ENCODE measurements at regions not wholly inside any gene's neighbourhood (a gene's known extent, or its start where the extent isn't known, plus 50 kb on each side); places are given as distances from the start of the nearest gene placed in this dataset.

DNA sequence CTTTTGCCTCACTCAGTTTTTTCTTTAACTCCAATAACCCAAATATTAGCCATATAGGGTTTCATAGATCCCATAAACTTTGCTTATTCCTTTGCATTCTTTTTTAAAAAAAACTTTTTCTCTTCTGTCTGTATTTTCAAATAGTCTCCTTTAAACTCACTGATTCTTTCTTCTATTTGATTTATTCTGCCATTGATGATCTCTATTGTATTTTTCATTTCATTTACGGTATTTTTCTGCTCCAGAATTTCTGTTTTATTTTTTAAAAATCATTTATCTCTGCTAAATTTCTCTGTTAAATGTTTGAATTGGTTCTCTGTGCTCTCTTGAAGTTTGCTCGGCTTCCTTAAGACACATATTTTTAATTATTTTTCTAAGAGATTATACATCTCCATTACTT lies 573.3 kb upstream of the MAN1A1 start:
- no peak overlapping the region for H3K4me3 ChIP-seq (replicated peaks in 1 of 3)
- no peaks in the 10 kb centered on the region for H3K36me3 ChIP-seq
- intact Hi-C loops (cut with DNase I): no loop called here
- H3K4me1 ChIP-seq: no peaks in the 10 kb centered on the region
- DNase-seq: no peak
- TF ChIP-seq, protein P1, sequence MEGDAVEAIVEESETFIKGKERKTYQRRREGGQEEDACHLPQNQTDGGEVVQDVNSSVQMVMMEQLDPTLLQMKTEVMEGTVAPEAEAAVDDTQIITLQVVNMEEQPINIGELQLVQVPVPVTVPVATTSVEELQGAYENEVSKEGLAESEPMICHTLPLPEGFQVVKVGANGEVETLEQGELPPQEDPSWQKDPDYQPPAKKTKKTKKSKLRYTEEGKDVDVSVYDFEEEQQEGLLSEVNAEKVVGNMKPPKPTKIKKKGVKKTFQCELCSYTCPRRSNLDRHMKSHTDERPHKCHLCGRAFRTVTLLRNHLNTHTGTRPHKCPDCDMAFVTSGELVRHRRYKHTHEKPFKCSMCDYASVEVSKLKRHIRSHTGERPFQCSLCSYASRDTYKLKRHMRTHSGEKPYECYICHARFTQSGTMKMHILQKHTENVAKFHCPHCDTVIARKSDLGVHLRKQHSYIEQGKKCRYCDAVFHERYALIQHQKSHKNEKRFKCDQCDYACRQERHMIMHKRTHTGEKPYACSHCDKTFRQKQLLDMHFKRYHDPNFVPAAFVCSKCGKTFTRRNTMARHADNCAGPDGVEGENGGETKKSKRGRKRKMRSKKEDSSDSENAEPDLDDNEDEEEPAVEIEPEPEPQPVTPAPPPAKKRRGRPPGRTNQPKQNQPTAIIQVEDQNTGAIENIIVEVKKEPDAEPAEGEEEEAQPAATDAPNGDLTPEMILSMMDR (IDR thresholded peaks at IDR 0.05): no peak
- TF ChIP-seq POLR2A (IDR thresholded peaks at IDR 0.05): no peak
- H3K27me3 ChIP-seq: no peaks in the 10 kb centered on the region
- H3K9me3 ChIP-seq: no peaks in the 10 kb centered on the region
- WGBS, 2 donors: 67% methylated on average over 2 of the region's 2 CpGs
- no peak overlapping the region for H3K27ac ChIP-seq

- no peak for TF ChIP-seq POLR2A (IDR thresholded peaks at IDR 0.05)
- TF ChIP-seq, protein P1 (IDR thresholded peaks at IDR 0.05): no peak
- Histone ChIP-seq H3K4me3 (replicated peaks in 1 of 3) (no peak overlapping the region), H3K27ac (no peak overlapping the region), H3K36me3 (no peaks in the 10 kb centered on the region), H3K27me3 (no peaks in the 10 kb centered on the region), H3K4me1 (no peaks in the 10 kb centered on the region), H3K9me3 (no peaks in the 10 kb centered on the region)
- DNase-seq: no peak
- intact Hi-C loops (cut with DNase I): no loop called here
These were observed 572.0 kb upstream of the MAN1A1 start for GRCh38 chr6:119921491-119922010.

DNA sequence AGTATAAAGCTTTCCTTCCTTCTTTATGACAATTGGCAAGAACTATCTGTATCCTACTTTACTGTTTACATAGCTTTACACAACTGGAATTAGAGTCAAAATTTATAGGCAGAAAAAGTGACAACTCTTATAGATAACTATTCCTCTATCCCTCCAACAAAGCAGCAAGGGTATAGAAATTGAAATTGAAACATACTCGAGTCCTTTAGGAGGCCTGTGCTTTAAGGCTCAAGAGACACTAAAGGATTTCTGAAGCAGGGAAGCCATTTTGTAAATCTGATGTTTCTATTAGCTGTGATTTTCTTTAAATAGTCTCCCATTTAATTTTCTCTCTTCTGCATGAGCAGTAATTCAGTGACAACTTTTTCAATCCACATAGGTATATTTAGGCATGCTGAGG lies 567.6 kb upstream of the MAN1A1 start:
- H3K27ac ChIP-seq: no peak overlapping the region
- intact Hi-C loops (cut with DNase I): no loop called here
- no peaks in the 10 kb centered on the region for H3K36me3 ChIP-seq
- no peak for DNase-seq
- no peak overlapping the region for H3K4me3 ChIP-seq (replicated peaks in 1 of 3)
- H3K4me1 ChIP-seq: no peaks in the 10 kb centered on the region
- no peaks in the 10 kb centered on the region for H3K27me3 ChIP-seq
- 94 to 98% methylated on average over 1 of the region's 1 CpG for WGBS, 2 donors
- TF ChIP-seq, protein P1 (IDR thresholded peaks at IDR 0.05): no peak
- no peak for TF ChIP-seq POLR2A (IDR thresholded peaks at IDR 0.05)
- no peaks in the 10 kb centered on the region for H3K9me3 ChIP-seq

DNA sequence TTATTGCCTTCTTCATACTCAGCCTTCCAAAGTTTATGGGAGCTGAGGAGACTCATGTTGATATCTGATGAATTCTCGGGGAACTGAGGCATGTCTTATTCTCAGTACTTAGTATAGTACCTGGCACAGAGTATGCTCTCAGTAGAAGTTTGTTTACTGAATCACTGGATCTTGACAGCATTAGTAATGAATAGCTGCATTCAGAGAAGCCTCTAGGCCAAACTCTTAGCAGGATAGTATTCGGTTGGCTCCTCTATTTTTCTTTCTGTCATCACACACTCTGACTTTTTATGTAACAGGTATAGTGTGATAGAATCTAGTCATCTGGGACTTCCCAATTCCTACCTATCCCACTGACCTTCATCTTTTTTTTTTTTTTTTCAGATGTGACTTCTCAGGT lies 566.4 kb upstream of the MAN1A1 start:
- H3K27ac ChIP-seq: no peak overlapping the region
- H3K27me3 ChIP-seq: no peaks in the 10 kb centered on the region
- no peaks in the 10 kb centered on the region for H3K4me1 ChIP-seq
- TF ChIP-seq POLR2A (IDR thresholded peaks at IDR 0.05): no peak
- TF ChIP-seq, protein P1 (IDR thresholded peaks at IDR 0.05): no peak
- DNase-seq: no peak
- H3K4me3 ChIP-seq (replicated peaks in 1 of 3): no peak overlapping the region
- H3K36me3 ChIP-seq: no peaks in the 10 kb centered on the region
- intact Hi-C loops (cut with DNase I): no loop called here
- H3K9me3 ChIP-seq: no peaks in the 10 kb centered on the region
- 61 to 72% methylated on average over 2 of the region's 2 CpGs for WGBS, 2 donors

GRCh38 chr6:119908157-119908556 lies 558.6 kb upstream of the MAN1A1 start:
- intact Hi-C loops (cut with DNase I): no loop called here
- no peaks in the 10 kb centered on the region for H3K36me3 ChIP-seq
- no peak overlapping the region for H3K27ac ChIP-seq
- DNase-seq: no peak
- no peaks in the 10 kb centered on the region for H3K9me3 ChIP-seq
- whole genome bisulfite sequencing, 2 donors: 69 to 79% methylated on average over 3 of the region's 3 CpGs
- H3K27me3 ChIP-seq: no peaks in the 10 kb centered on the region
- H3K4me1 ChIP-seq: no peaks in the 10 kb centered on the region
- no peak for TF ChIP-seq POLR2A (IDR thresholded peaks at IDR 0.05)
- TF ChIP-seq, protein P1 (IDR thresholded peaks at IDR 0.05): no peak
- H3K4me3 ChIP-seq (replicated peaks in 1 of 3): no peak overlapping the region
